22Rv1 (cell line): ENCODE measurements at regions not wholly inside any gene's neighbourhood (a gene's known extent, or its start where the extent isn't known, plus 50 kb on each side); places are given as distances from the start of the nearest gene placed in this dataset.

Experiments
- H3K27ac ChIP-seq: fragments of 450-650 bp; 2 replicates; pipeline ENCODE4 v1.5.1; 2017
- CTCF ChIP-seq: fragments of 450-650 bp; IDR thresholded peaks from 2 replicates; pipeline ENCODE4 v1.5.1; 2017; ENCODE audit warnings: mild to moderate bottlenecking
- ZFX ChIP-seq: fragments of 450-650 bp; IDR thresholded peaks from 2 replicates; pipeline ENCODE4 v1.6.1; 2017; ENCODE audit warnings: antibody characterized with exemption, borderline replicate concordance

DNA sequence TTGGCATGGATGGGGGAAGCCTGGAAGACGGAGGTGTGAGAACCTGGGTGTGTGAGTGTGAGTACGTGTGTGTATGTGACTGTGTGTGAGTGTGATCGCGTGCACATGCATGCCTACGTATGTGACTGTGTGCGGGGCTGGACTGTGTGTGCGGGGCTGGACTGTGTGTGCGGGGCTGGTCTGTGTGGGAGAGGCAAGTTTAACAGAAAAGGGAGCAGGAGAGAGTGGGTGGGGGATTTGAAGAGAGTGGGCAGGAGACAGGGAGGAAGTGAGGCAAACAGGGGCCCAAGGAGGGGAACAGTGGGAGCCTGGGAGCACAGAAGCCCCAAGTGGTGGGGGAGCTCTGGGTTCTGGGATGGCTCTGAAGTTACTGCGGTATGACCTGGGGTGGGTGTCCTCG, 103.7 kb upstream of the LHX5 start:
- no peak for TF ChIP-seq CTCF
- no peak for TF ChIP-seq ZFX
- no peak overlapping the region for H3K27ac ChIP-seq

GRCh38 chr12:113573148-113573547, 101.5 kb upstream of the LHX5 start:
- TF ChIP-seq CTCF (no peak), ZFX (no peak)
- H3K27ac ChIP-seq: no peak overlapping the region

DNA sequence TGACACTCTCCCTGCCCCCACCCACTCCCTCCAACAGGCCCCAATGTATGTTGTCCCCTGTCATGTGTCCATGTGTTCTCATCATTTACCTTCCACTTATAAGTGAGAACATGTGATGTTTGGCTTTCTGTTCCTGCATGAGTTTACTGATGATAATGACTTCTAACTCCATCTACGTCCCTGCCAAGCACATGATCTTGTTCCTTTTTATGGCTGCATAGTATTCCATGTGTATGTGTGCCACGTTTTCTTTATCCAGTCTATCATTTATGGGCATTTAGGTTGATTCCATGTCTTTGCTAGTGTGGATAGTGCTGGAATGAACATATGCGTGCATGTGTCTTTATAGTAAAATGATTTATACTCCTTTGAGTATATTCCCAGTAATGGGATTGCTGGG, 100.0 kb upstream of the LHX5 start:
- no peak overlapping the region for H3K27ac ChIP-seq
- TF ChIP-seq ZFX (no peak), CTCF (no peak)

GRCh38 chr12:113569806-113570205, 98.1 kb upstream of the LHX5 start:
- TF ChIP-seq ZFX (no peak), CTCF (no peak)

DNA sequence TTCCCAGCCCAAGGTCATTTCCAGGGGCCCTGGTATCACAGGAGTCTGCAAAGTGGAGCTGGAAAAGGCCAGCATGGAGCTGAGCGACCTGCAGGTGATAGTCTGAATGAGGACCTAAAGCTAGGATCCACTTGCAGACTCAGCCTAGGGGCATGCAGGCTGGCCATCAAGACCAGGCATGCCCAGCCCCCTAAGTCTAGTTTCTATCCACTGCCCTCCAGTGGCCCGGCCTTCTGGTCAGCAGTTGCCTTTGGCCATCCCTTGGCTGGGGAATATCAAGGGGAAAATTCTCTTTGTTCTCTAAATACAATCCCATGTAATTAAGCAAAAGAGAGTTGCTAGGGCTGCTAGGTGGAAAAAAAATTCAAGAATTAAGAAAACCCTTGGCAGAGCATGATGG, 96.3 kb upstream of the LHX5 start:
- H3K27ac ChIP-seq: no peak overlapping the region

More at GRCh38 chr12:113569806-113570205, 98.1 kb upstream of the LHX5 start:
- no peak overlapping the region for H3K27ac ChIP-seq

DNA sequence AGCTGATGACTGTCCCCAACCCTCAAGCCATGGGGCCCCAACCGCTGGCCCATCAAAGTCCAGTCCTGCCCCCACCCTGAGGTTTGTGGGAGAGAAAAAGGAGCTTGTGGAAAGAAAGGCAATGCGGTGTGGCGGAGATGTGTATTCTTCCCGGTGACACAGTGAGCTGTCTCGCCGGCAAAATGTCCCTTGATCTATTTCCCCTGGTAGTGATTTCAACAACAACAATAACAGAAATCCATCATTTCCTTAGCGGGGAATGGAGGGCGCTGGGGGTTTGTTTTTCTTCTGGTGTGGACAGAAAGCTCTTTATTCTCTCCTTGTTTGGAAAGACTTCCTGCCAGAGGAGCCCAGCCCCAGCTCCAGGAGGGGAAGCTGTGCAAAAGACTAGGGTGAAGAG, 93.7 kb upstream of the LHX5 start:
- H3K27ac ChIP-seq: no peak overlapping the region
- TF ChIP-seq CTCF: no peak
- no peak for TF ChIP-seq ZFX

More for the DNA sequence above, 96.3 kb upstream of the LHX5 start:
- TF ChIP-seq CTCF: no peak
- TF ChIP-seq ZFX: no peak

DNA sequence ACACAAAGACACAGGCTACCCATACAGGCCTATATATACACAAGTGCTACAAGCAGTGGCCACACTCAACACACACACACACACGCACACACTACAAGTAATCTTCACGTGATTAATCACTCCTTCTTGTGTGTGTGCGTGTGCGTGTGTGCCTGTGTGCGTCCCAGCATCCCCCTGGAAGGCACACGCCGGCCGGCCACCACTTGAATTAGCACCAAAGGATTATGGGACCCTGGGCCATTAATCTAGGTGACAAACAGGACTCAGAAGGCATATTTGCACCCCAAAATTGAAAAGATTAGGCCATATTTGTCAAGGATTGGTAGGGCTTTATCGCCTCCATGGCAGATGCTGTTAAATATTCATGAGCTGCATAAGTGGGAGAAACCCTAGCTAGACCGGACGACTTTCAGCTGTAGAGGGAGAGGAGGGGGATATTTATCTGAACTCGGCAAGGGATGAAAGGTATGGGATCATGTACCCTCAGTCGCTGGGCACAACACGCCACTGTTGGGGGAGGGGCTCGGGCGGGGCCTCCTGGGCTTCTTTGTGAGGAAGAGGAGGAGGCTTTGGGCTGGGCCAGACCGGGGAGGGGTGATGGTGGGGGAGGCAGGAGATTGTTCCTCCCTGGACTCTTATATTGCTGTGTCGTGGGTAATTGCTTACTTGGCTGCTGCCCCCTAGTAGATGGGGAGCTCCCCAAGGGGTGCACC, 89.6 kb upstream of the LHX5 start:
- TF ChIP-seq ZFX (no peak), CTCF (no peak)

More for the DNA sequence above, 89.6 kb upstream of the LHX5 start:
- no peak overlapping the region for H3K27ac ChIP-seq
